Fibroblast of mammary gland (primary cell): ENCODE measurements at regions not wholly inside any gene's neighbourhood (a gene's known extent, or its start where the extent isn't known, plus 50 kb on each side); places are given as distances from the start of the nearest gene placed in this dataset.
"Not testable (repeated sequence)": the region's sequence is repeated elsewhere in the genome, so short reads cannot be mapped to it uniquely, and the experiment has no call there.

ENCODE experiments used
- DNase-seq: peaks from one replicate; pipeline ENCODE4 v3.0.0-alpha.2; 2010; ENCODE audit warnings: low read depth
- H3K4me3 ChIP-seq: 2 replicates; pipeline ENCODE4 v1.5.1; 2011; ENCODE audit warnings: low read depth, mild to moderate bottlenecking, low read length, moderate library complexity; ENCODE audit not compliant: control insufficient read depth
- TF ChIP-seq, protein P1 (sequence below): conservative IDR thresholded peaks from 2 replicates; pipeline ENCODE4 v1.5.1; 2011; ENCODE audit warnings: low read depth, low read length, inconsistent platforms; ENCODE audit not compliant: control insufficient read depth, insufficient read depth

DNA sequence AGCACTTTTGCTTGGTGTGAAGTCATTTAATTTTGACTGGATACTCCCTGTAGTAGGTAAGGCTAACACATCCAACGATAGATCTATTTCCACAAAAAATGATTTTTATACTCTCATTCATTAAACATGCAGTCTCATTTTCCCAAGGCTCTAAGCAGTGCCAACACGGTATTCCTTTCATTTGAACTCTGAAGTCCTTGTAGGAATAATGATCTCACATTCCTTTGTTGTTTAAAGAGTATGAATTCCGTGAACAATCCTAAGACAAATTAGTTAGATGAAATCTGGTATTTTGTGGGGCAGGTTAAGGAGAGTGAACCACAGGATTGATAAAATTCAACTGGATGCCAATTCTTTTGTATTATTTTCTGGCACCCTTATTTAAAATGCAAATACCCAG lies 66.6 kb downstream of the LACC1 start:
- DNase-seq: no peak
- TF ChIP-seq, protein P1, sequence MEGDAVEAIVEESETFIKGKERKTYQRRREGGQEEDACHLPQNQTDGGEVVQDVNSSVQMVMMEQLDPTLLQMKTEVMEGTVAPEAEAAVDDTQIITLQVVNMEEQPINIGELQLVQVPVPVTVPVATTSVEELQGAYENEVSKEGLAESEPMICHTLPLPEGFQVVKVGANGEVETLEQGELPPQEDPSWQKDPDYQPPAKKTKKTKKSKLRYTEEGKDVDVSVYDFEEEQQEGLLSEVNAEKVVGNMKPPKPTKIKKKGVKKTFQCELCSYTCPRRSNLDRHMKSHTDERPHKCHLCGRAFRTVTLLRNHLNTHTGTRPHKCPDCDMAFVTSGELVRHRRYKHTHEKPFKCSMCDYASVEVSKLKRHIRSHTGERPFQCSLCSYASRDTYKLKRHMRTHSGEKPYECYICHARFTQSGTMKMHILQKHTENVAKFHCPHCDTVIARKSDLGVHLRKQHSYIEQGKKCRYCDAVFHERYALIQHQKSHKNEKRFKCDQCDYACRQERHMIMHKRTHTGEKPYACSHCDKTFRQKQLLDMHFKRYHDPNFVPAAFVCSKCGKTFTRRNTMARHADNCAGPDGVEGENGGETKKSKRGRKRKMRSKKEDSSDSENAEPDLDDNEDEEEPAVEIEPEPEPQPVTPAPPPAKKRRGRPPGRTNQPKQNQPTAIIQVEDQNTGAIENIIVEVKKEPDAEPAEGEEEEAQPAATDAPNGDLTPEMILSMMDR: no peak
- no peak overlapping the region for H3K4me3 ChIP-seq

DNA sequence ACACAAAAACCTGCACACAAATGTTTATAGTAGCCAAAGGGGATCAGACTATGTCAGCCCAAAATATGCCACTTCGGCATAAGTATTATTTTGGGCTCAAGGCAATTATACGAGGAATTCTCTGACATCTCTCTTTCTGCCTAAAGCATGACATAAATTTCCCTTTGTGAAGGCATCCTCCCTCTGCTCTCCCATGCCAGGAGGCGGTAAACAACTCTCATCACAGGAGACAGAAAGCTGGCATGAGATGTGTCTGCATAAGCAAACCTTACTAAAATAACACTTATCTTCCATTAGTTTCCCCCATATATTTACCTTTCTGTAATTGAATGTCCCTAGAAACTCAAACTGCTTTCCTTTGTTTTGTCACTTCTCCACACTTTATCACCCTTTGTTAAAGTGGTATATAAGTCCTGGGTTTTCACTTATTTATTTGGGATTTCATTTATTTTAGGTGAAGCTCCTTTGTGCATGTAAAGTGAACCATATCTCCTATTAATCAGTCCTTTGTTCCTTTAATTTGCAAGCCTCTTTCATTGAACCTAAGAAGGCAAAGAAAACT lies 68.3 kb downstream of the LACC1 start:
- TF ChIP-seq, protein P1: no peak
- DNase-seq: no peak
- no peak overlapping the region for H3K4me3 ChIP-seq

DNA sequence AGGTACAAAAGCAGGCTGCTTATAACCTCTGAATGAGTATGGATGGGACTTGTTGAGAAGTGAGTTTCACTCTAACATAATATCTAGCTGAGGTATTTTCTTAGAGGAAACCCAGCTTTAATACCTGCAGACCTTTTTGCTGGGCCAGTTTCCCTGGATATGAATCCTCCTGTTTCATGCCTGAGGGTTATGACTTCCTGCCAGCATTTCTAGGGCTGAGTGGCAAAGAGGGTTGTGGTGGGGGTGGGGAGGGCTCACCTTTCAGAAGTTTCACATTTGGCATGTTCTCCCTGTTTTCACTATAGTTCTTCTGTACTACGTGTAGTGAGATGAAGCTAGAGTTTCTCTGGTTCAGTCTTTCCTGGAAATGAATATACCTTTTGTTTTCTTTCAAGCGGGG lies 73.7 kb downstream of the LACC1 start:
- DNase-seq: no peak
- no peak overlapping the region for H3K4me3 ChIP-seq
- TF ChIP-seq, protein P1: no peak

DNA sequence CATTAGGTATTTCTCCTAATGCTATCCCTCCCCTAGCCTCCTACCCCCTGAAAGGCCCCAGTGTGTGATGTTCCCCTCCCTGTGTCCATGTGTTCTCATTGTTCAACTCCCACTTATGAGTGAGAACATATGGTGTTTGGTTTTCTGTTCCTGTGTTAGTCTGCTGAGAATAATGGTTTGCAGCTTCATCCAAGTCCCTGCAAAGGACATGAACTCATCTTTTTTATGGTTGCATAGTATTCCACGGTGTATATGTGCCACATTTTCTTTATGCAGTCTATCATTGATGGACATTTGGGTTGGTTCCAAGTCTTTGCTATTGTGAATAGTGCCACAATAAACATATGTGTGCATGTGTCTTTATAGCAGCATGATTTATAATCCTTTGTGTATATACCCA lies 77.3 kb downstream of the LACC1 start:
- not testable (repeated sequence) for DNase-seq, H3K4me3 ChIP-seq

DNA sequence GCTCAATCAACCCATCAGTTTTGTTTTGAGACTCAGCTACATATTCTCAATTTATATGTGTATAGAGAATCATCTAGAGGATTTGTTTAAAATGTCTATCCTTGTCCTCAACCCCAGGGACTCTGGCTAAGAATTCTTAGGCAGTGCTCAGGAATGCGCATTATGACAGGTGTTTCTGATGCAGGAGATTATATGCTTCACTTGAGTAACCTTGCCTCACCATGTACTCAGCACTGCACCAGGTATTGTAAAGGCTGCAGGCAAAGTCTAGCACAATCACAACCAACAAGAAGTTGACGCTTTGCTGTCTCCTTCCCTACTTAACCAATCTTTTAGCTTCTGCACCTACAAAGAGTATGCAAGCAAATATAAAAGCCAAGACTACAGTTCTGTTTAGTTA lies 79.6 kb downstream of the LACC1 start:
- no peak for DNase-seq
- TF ChIP-seq, protein P1: no peak
- no peak overlapping the region for H3K4me3 ChIP-seq

DNA sequence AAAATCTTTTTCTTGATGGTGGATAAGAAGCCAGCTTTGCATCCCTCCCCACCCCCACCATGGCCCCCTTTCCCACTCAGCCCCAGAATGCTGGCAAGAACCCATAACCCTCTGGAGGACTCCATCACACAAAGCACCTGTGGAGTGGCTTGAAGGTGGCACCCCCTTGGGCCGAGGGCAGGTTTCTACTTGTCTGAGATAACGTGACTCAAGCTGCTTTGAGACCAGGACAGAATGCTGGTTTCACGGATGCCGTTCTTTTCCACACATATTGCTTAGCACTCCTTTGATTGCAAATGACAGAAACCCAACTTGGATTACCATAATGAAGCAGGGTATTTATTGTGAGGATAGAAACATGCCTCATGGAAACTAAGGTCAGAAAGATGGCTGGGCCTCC lies 82.2 kb downstream of the LACC1 start:
- H3K4me3 ChIP-seq: no peak overlapping the region
- no peak for DNase-seq
- TF ChIP-seq, protein P1: no peak

DNA sequence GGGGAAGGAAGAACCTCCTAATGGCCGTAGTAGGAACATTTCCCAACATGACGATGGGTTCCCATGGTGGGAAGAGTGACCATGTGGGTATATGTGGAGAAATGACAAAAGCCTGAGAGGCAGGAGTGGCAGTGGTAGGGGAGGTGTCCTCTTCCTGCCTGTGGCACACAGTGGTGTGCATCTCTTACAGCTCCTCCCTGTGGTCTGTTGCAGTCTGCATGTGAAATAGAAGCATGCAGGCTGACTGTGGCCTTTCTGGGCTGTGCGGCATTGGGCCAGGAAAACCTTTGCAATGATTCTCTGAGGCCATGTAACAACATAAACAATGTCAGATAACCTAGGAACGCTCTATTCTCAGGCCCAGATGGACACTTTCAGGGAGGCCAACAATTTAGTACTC lies 84.0 kb downstream of the LACC1 start:
- no peak overlapping the region for H3K4me3 ChIP-seq
- DNase-seq: no peak
- TF ChIP-seq, protein P1: peak; percentile 9
